Neural progenitor cell (in vitro differentiated cells): ENCODE measurements at regions not wholly inside any gene's neighbourhood (a gene's known extent, or its start where the extent isn't known, plus 50 kb on each side); places are given as distances from the start of the nearest gene placed in this dataset.

ENCODE experiments used
- DNase-seq: peaks from one replicate; pipeline ENCODE4 v3.0.0-alpha.2; 2016; ENCODE audit warnings: low spot score
- H2AFZ ChIP-seq: fragments of 200-600 bp; sonication (generic); replicated peaks from 2 replicates; pipeline ENCODE4 v1.6.1; 2016; ENCODE audit warnings: antibody characterized with exemption
- H3F3A ChIP-seq: fragments of 200-600 bp; sonication (generic); 2 replicates; pipeline ENCODE4 v1.6.1; 2016; ENCODE audit warnings: antibody characterized with exemption, low read depth
- H3K27ac ChIP-seq: fragments of 200-600 bp; sonication (generic); 2 replicates; pipeline ENCODE4 v1.5.1; 2016; ENCODE audit warnings: mild to moderate bottlenecking
- H3K27me3 ChIP-seq: fragments of 200-600 bp; sonication (generic); 2 replicates; pipeline ENCODE4 v1.6.1; 2016; ENCODE audit warnings: mild to moderate bottlenecking, moderate library complexity
- H3K36me3 ChIP-seq: fragments of 200-600 bp; sonication (generic); 2 replicates; pipeline ENCODE4 v1.5.1; 2016
- H3K4me1 ChIP-seq: fragments of 200-600 bp; sonication (generic); 2 replicates; pipeline ENCODE4 v1.6.1; 2016; ENCODE audit warnings: mixed run types
- H3K4me2 ChIP-seq: fragments of 200-600 bp; sonication (generic); 2 replicates; pipeline ENCODE4 v1.6.1; 2016
- H3K4me3 ChIP-seq: fragments of 200-600 bp; sonication (generic); 2 replicates; pipeline ENCODE4 v1.5.1; 2016
- H3K79me2 ChIP-seq: fragments of 200-600 bp; sonication (generic); 2 replicates; pipeline ENCODE4 v1.6.1; 2016; ENCODE audit warnings: low read depth
- H3K9ac ChIP-seq: fragments of 200-600 bp; sonication (generic); 2 replicates; pipeline ENCODE4 v1.6.1; 2016
- H3K9me3 ChIP-seq: fragments of 200-600 bp; sonication (generic); 2 replicates; pipeline ENCODE4 v1.5.1; 2016; ENCODE audit warnings: low read depth
- H4K20me1 ChIP-seq: fragments of 200-600 bp; sonication (generic); 2 replicates; pipeline ENCODE4 v1.6.1; 2016; ENCODE audit warnings: low read depth
- H3K27ac Mint-ChIP-seq: 3 replicates; pipeline ENCODE4 v1.8.0; 2021; ENCODE audit warnings: mixed read lengths
- H3K27me3 Mint-ChIP-seq: 2 replicates; pipeline ENCODE4 v1.8.0; 2022; ENCODE audit warnings: low read depth, mild to moderate bottlenecking, inconsistent platforms, moderate library complexity, mixed read lengths; ENCODE audit not compliant: insufficient read depth
- H3K36me3 Mint-ChIP-seq: 3 replicates; pipeline ENCODE4 v1.8.0; 2021; ENCODE audit warnings: mixed read lengths
- H3K4me1 Mint-ChIP-seq: 3 replicates; pipeline ENCODE4 v1.8.0; 2021; ENCODE audit warnings: mixed read lengths
- H3K4me3 Mint-ChIP-seq: 3 replicates; pipeline ENCODE4 v1.8.0; 2021; ENCODE audit warnings: mild to moderate bottlenecking, moderate library complexity, mixed read lengths
- H3K9me3 Mint-ChIP-seq: 3 replicates; pipeline ENCODE4 v1.8.0; 2020; ENCODE audit warnings: mixed read lengths
- EZH2 ChIP-seq: fragments of 200-600 bp; sonication (generic); IDR thresholded peaks from 2 replicates; pipeline ENCODE4 v1.6.1; 2017; ENCODE audit warnings: antibody characterized with exemption, mild to moderate bottlenecking, moderate library complexity
- EZH2phosphoT487 ChIP-seq: fragments of 200-600 bp; sonication (generic); IDR thresholded peaks from 2 replicates; pipeline ENCODE4 v1.6.1; 2017; ENCODE audit warnings: antibody characterized with exemption
- TF ChIP-seq, protein P1 (sequence below): fragments of 200-600 bp; sonication (generic); IDR thresholded peaks from 2 replicates; pipeline ENCODE4 v1.5.1; 2017; ENCODE audit warnings: antibody characterized with exemption, mild to moderate bottlenecking

DNA sequence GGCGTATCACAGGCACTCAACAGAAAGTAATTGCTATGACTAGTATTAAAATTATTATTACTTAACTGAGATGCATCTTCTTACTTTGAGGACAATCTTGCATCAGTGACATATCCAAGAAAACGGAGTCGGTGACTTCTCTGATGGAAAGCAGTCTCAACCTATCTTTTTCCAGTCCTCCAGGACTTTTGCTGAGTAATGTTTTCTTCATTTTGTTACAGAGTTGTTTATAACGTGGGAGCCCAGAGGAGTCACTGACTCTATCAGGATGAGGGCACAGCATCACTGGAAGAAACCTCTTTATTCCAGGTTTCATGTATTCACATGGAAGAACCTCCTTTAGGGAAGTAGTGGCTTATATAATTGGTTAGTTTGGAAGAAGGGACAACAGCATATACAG is 51.5 kb upstream of the MELK start:
- Mint-ChIP-seq H3K4me3 (no peak overlapping the region), H3K4me1 (no peaks in the 10 kb centered on the region), H3K27ac (no peak overlapping the region), H3K9me3 (no peaks in the 10 kb centered on the region), H3K36me3 (no peaks in the 10 kb centered on the region), H3K27me3 (peaks cover 3% of the 10 kb centered on the region)
- Histone ChIP-seq H4K20me1 (no peaks in the 10 kb centered on the region), H3K27ac (no peak overlapping the region), H3K4me3 (no peak overlapping the region), H3K4me2 (no peak overlapping the region), H3K36me3 (no peaks in the 10 kb centered on the region), H3K79me2 (no peaks in the 10 kb centered on the region), H3K9me3 (no peaks in the 10 kb centered on the region), H3F3A (no peaks in the 10 kb centered on the region), H3K9ac (no peak overlapping the region), H2AFZ (no peak overlapping the region), H3K4me1 (no peaks in the 10 kb centered on the region), H3K27me3 (no peaks in the 10 kb centered on the region)
- no peak for DNase-seq
- TF ChIP-seq EZH2 (no peak), EZH2phosphoT487 (no peak)
- TF ChIP-seq, protein P1, sequence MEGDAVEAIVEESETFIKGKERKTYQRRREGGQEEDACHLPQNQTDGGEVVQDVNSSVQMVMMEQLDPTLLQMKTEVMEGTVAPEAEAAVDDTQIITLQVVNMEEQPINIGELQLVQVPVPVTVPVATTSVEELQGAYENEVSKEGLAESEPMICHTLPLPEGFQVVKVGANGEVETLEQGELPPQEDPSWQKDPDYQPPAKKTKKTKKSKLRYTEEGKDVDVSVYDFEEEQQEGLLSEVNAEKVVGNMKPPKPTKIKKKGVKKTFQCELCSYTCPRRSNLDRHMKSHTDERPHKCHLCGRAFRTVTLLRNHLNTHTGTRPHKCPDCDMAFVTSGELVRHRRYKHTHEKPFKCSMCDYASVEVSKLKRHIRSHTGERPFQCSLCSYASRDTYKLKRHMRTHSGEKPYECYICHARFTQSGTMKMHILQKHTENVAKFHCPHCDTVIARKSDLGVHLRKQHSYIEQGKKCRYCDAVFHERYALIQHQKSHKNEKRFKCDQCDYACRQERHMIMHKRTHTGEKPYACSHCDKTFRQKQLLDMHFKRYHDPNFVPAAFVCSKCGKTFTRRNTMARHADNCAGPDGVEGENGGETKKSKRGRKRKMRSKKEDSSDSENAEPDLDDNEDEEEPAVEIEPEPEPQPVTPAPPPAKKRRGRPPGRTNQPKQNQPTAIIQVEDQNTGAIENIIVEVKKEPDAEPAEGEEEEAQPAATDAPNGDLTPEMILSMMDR = no peak

DNA sequence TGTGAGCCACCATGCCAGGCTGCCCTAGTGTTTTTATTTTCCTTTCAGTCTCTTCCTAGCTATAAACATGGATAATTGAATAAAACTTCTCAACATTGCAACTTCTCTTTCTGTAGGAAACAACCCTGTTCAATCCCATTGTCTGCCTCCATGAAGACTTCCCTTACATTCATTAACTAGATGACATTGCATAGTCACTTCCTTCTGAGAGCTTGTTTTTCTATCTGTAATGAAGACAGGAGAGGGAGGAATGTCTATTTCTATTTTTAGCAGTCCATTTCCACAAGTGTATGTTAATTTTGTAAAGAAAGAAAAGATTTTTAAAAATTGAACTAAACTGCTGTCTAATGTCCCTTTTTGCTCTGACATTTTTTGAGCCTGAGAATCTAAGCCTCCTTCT is 55.6 kb upstream of the MELK start:
- H3K27ac Mint-ChIP-seq = no peak overlapping the region

DNA sequence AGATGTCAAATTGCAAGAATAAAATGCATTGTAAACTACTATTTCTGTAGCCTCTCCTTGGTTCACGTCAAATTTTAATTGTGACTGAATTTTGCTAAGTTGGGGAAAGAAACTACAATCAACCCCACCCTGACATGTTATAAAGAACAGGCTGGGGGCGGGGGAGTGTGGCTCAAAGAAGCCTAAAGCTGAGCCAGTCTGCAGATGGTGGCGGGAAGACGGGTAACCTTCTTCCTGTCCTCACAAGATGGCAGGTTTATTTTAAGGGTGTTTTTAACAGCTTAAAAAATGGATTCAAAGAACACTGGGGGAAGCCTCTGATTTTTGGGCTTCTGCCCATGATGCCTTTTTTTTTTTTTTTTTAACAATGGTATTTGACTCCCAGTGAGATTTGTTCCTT is 68.5 kb upstream of the MELK start:
- no peak overlapping the region for H3K4me3 Mint-ChIP-seq
- H3K9me3 ChIP-seq = no peaks in the 10 kb centered on the region
- H3K4me3 ChIP-seq = no peak overlapping the region

More for the DNA sequence above, 55.6 kb upstream of the MELK start:
- no peak overlapping the region for H3K4me3 ChIP-seq
- no peak overlapping the region for H3K4me2 ChIP-seq
- H3K9me3 ChIP-seq = no peaks in the 10 kb centered on the region
- no peaks in the 10 kb centered on the region for H3K36me3 ChIP-seq
- H3K36me3 Mint-ChIP-seq = no peaks in the 10 kb centered on the region
- H3K4me1 ChIP-seq = no peaks in the 10 kb centered on the region
- H3K27me3 ChIP-seq = no peaks in the 10 kb centered on the region
- DNase-seq = no peak
- H2AFZ ChIP-seq = no peak overlapping the region
- H3K4me1 Mint-ChIP-seq = no peaks in the 10 kb centered on the region
- TF ChIP-seq, protein P1 = no peak
- TF ChIP-seq EZH2phosphoT487 (no peak), EZH2 (no peak)
- H3K4me3 Mint-ChIP-seq = no peak overlapping the region
- H3K27ac ChIP-seq = no peak overlapping the region
- no peaks in the 10 kb centered on the region for H3F3A ChIP-seq
- H3K9me3 Mint-ChIP-seq = no peaks in the 10 kb centered on the region
- H3K79me2 ChIP-seq = no peaks in the 10 kb centered on the region
- H3K27me3 Mint-ChIP-seq = peaks cover 2% of the 10 kb centered on the region
- no peak overlapping the region for H3K9ac ChIP-seq
- H4K20me1 ChIP-seq = no peaks in the 10 kb centered on the region

More for the DNA sequence above, 68.5 kb upstream of the MELK start:
- Histone ChIP-seq H3F3A (peaks cover 10% of the 10 kb centered on the region), H2AFZ (no peak overlapping the region), H4K20me1 (no peaks in the 10 kb centered on the region), H3K27ac (no peak overlapping the region), H3K27me3 (no peaks in the 10 kb centered on the region), H3K4me2 (no peak overlapping the region), H3K79me2 (no peaks in the 10 kb centered on the region), H3K9ac (no peak overlapping the region), H3K36me3 (no peaks in the 10 kb centered on the region), H3K4me1 (peaks cover 19% of the 10 kb centered on the region)
- Mint-ChIP-seq H3K9me3 (no peaks in the 10 kb centered on the region), H3K36me3 (no peaks in the 10 kb centered on the region), H3K4me1 (peaks cover 29% of the 10 kb centered on the region), H3K27me3 (peaks cover 3% of the 10 kb centered on the region), H3K27ac (peak overlapping the region; percentile 9)
- TF ChIP-seq EZH2 (no peak), EZH2phosphoT487 (no peak)
- TF ChIP-seq, protein P1 = no peak
- no peak for DNase-seq
